H1 (cell line): ENCODE measurements at regions not wholly inside any gene's neighbourhood (a gene's known extent, or its start where the extent isn't known, plus 50 kb on each side); places are given as distances from the start of the nearest gene placed in this dataset.

Source experiments
- CTCF ChIA-PET: fragments of 300-600 bp; sonication (Branson Sonifier 250); formaldehyde crosslinking; loops from one replicate; lab custom pipeline; 2021; ENCODE audit not compliant: partially characterized antibody; lab: Charles Lee
- POLR2A ChIA-PET: fragments of 300-600 bp; sonication (Branson Sonifier 250); formaldehyde crosslinking; loops from one replicate; lab custom pipeline; 2021; ENCODE audit warnings: inconsistent platforms; ENCODE audit not compliant: partially characterized antibody; lab: Charles Lee
- DNase-seq, 2 experiments: peaks; one replicate each; pipeline versions ENCODE4 v3.0.0 to v3.0.0-alpha.2; 2010 to 2022; ENCODE audit warnings: low spot score in 2 of 2, low read depth in 1 of 2, mixed read lengths in 1 of 2
- FAIRE-seq: peaks from 2 replicates; lab custom pipeline; 2011; peaks lifted over from hg19 to GRCh38; lab: Jason Lieb, UNC
- H2AFZ ChIP-seq: 2 replicates; pipeline ENCODE4 v1.8.1; 2012; ENCODE audit warnings: low read length, inconsistent platforms
- H2AK5ac ChIP-seq: 2 replicates; pipeline ENCODE4 v1.6.1; 2013; ENCODE audit warnings: low read depth, low read length
- H2BK120ac ChIP-seq: replicated peaks from 2 replicates; pipeline ENCODE3; 2013; ENCODE audit warnings: low read depth, low read length, inconsistent platforms
- H2BK12ac ChIP-seq: 2 replicates; pipeline ENCODE4 v1.6.1; 2013; ENCODE audit warnings: low read depth, low read length
- H2BK15ac ChIP-seq: 2 replicates; pipeline ENCODE4 v1.6.1; 2013; ENCODE audit warnings: low read length
- H2BK20ac ChIP-seq: 2 replicates; pipeline ENCODE4 v1.6.1; 2013; ENCODE audit warnings: low read length
- H2BK5ac ChIP-seq: 2 replicates; pipeline ENCODE4 v1.6.1; 2013; ENCODE audit warnings: low read depth, low read length
- H3K14ac ChIP-seq: 2 replicates; pipeline ENCODE4 v1.6.1; 2013; ENCODE audit warnings: inconsistent platforms; ENCODE audit not compliant: insufficient read length
- H3K18ac ChIP-seq: 2 replicates; pipeline ENCODE4 v1.6.1; 2013; ENCODE audit warnings: low read length; ENCODE audit errors: extremely low read depth
- H3K23ac ChIP-seq: 2 replicates; pipeline ENCODE4 v1.6.1; 2013; ENCODE audit warnings: inconsistent platforms; ENCODE audit not compliant: insufficient read length
- H3K23me2 ChIP-seq: 2 replicates; pipeline ENCODE4 v1.6.1; 2013; ENCODE audit warnings: low read depth, low read length
- H3K27ac ChIP-seq: 2 replicates; pipeline ENCODE4 v1.6.1; 2011; ENCODE audit warnings: low read depth, low read length, inconsistent platforms
- H3K27me3 ChIP-seq, 4 experiments: replicated peaks in 1 of 4; 1 replicate in 1 of 4; 2 replicates in 3 of 4; pipeline versions ENCODE4 v1.6.1 to v1.8.1; 2011 to 2013; ENCODE audit warnings: low read length in 3 of 4, mild to moderate bottlenecking in 3 of 4, inconsistent platforms in 2 of 4, mixed read lengths in 2 of 4, moderate library complexity in 1 of 4; ENCODE audit not compliant: control insufficient read depth in 3 of 4, insufficient read depth in 3 of 4; ENCODE audit errors: extremely low read depth in 1 of 4
- H3K36me3 ChIP-seq, 4 experiments: 2 replicates each; pipeline versions ENCODE4 v1.6.1 to v1.8.1; 2011 to 2013; ENCODE audit warnings: mild to moderate bottlenecking in 4 of 4, low read length in 3 of 4, moderate library complexity in 2 of 4, control low read depth in 1 of 4, inconsistent platforms in 1 of 4; ENCODE audit not compliant: insufficient read depth in 4 of 4, control insufficient read depth in 2 of 4
- H3K4ac ChIP-seq: replicated peaks from 2 replicates; pipeline ENCODE3; 2013; ENCODE audit warnings: low read length, low read depth, mixed read lengths, inconsistent platforms; ENCODE audit not compliant: insufficient read length
- H3K4me1 ChIP-seq, 4 experiments: replicated peaks in 1 of 4; 1 replicate in 1 of 4; 2 replicates in 3 of 4; pipeline versions ENCODE4 v1.6.1 to v1.8.1; 2011 to 2013; ENCODE audit warnings: low read length in 3 of 4, inconsistent platforms in 2 of 4, mixed read lengths in 1 of 4; ENCODE audit not compliant: insufficient read depth in 4 of 4, control insufficient read depth in 3 of 4
- H3K4me2 ChIP-seq, 2 experiments: 2 replicates each; pipeline versions ENCODE4 v1.6.1 to v1.8.1; 2011 to 2013; ENCODE audit warnings: low read depth in 2 of 2, low read length in 2 of 2, control low read depth in 1 of 2, inconsistent platforms in 1 of 2, mild to moderate bottlenecking in 1 of 2; ENCODE audit not compliant: insufficient read depth in 1 of 2
- H3K4me3 ChIP-seq, 4 experiments: fragments of 200-600, 300-600 bp in 1 of 4; sonication (generic), shearing (Covaris generic), sonication (Bioruptor Twin) in 1 of 4; 2 replicates each; pipeline versions ENCODE4 v1.5.1 to v1.8.1; 2011 to 2016; ENCODE audit warnings: low read length in 4 of 4, low read depth in 3 of 4, control low read depth in 2 of 4, inconsistent platforms in 2 of 4, mild to moderate bottlenecking in 2 of 4, mixed read lengths in 1 of 4, moderate library complexity in 1 of 4; ENCODE audit not compliant: insufficient read depth in 2 of 4; ENCODE audit errors: extremely low read depth in 1 of 4
- H3K56ac ChIP-seq: replicated peaks from 2 replicates; pipeline ENCODE3; 2013; ENCODE audit warnings: low read depth, mild to moderate bottlenecking, mixed read lengths, low read length, inconsistent platforms; ENCODE audit not compliant: insufficient read length
- H3K79me1 ChIP-seq: 2 replicates; pipeline ENCODE4 v1.6.1; 2013; ENCODE audit warnings: low read depth, low read length, control low read depth
- H3K79me2 ChIP-seq, 2 experiments: 2 replicates each; pipeline versions ENCODE4 v1.6.1 to v1.8.1; 2012 to 2013; ENCODE audit warnings: low read length in 2 of 2, mild to moderate bottlenecking in 2 of 2, inconsistent platforms in 1 of 2; ENCODE audit not compliant: insufficient read depth in 2 of 2, control insufficient read depth in 1 of 2
- H3K9ac ChIP-seq, 4 experiments: replicated peaks in 1 of 4; 1 replicate in 1 of 4; 2 replicates in 3 of 4; pipeline versions ENCODE4 v1.6.1 to v1.8.1; 2011 to 2013; ENCODE audit warnings: low read depth in 3 of 4, low read length in 3 of 4, control low read depth in 2 of 4, mild to moderate bottlenecking in 2 of 4, moderate library complexity in 2 of 4, inconsistent platforms in 1 of 4; ENCODE audit errors: extremely low read depth in 1 of 4
- H3K9me3 ChIP-seq, 2 experiments: 2 replicates each; pipeline versions ENCODE4 v1.6.1 to v1.8.1; 2012 to 2013; ENCODE audit warnings: mild to moderate bottlenecking in 2 of 2, moderate library complexity in 2 of 2, control low read depth in 1 of 2, inconsistent platforms in 1 of 2, low read depth in 1 of 2, low read length in 1 of 2, mixed read lengths in 1 of 2; ENCODE audit not compliant: insufficient read depth in 2 of 2
- H4K20me1 ChIP-seq, 2 experiments: replicated peaks in 1 of 2; 2 replicates each; pipeline versions ENCODE3 to v1.8.1; 2011 to 2013; ENCODE audit warnings: inconsistent platforms in 2 of 2, low read length in 2 of 2, mild to moderate bottlenecking in 1 of 2; ENCODE audit not compliant: insufficient read depth in 2 of 2, control insufficient read depth in 1 of 2
- H4K5ac ChIP-seq: 2 replicates; pipeline ENCODE4 v1.6.1; 2013; ENCODE audit warnings: low read length, low read depth, mixed read lengths, inconsistent platforms; ENCODE audit not compliant: insufficient read length
- H4K8ac ChIP-seq: 2 replicates; pipeline ENCODE4 v1.8.0; 2013; ENCODE audit warnings: mild to moderate bottlenecking, moderate library complexity, low read length, inconsistent platforms; ENCODE audit not compliant: insufficient read depth; ENCODE audit errors: extremely low read depth
- H4K91ac ChIP-seq: replicated peaks from 2 replicates; pipeline ENCODE3; 2013; ENCODE audit warnings: low read length, mixed read lengths, inconsistent platforms; ENCODE audit not compliant: insufficient read length
- RFX5 ChIP-seq: IDR thresholded peaks from 2 replicates; pipeline ENCODE4 v1.6.1; 2011; ENCODE audit warnings: low read depth, low read length, improper control_type of control experiment, borderline replicate concordance
- WGBS, 2 experiments: shearing (Covaris generic) in 1 of 2; methylation state at CpG; one replicate each; pipeline versions ENCODE4 v1.1.6 to v1.1.7; 2013 to 2015; ENCODE audit warnings: low lambda C conversion rate in 2 of 2, mixed read lengths in 2 of 2, inconsistent platforms in 1 of 2, low coverage in 1 of 2, missing lambda C conversion rate in 1 of 2; ENCODE audit not compliant: insufficient replicate concordance in 2 of 2, insufficient coverage in 1 of 2, insufficient read length in 1 of 2; ENCODE audit errors: extremely low coverage in 1 of 2, missing lambda C conversion rate in 1 of 2; 5-methylcytosine and 5-hydroxymethylcytosine counted together

- Histone ChIP-seq H3K27ac (no peak overlapping the region), H2BK20ac (no peak overlapping the region), H2BK12ac (no peak overlapping the region), H4K20me1 (no peaks in the 10 kb centered on the region), H3K23ac (no peak overlapping the region), H2BK120ac (no peak overlapping the region), H3K4me3 (no peak overlapping the region), H3K9me3 (no peaks in the 10 kb centered on the region; a peak in 1 of 4 replicates), H2AFZ (no peak overlapping the region), H3K4me1 (no peaks in the 10 kb centered on the region), H4K91ac (no peak overlapping the region), H4K5ac (no peak overlapping the region), H4K8ac (no peak overlapping the region), H3K56ac (no peak overlapping the region), H3K4me2 (no peak overlapping the region), H3K27me3 (no peaks in the 10 kb centered on the region), H3K23me2 (no peaks in the 10 kb centered on the region), H3K36me3 (no peaks in the 10 kb centered on the region), H2BK15ac (no peak overlapping the region), H3K79me1 (no peaks in the 10 kb centered on the region), H2AK5ac (no peak overlapping the region), H3K14ac (no peak overlapping the region), H3K4ac (no peak overlapping the region), H2BK5ac (no peak overlapping the region)
- DNase-seq (no peak), FAIRE-seq (no peak)
- 93% methylated on average over 2 of the region's 2 CpGs; no CpG with 5 or more reads in 1 of the 2 experiments for WGBS, 2 experiments
- CTCF ChIA-PET, result interaction anchor here (0.8 to 1.4 kb wide), 2 partner anchors 95 to 171 kb away, joined by 3 read pairs; no protein-coding TSS in a partner anchor
- POLR2A ChIA-PET, result no interaction called here
- TF ChIP-seq RFX5, result no peak
- TF ChIP-seq, all 59 proteins: peak for 0
- Histone ChIP-seq H3K9ac (no peak overlapping the region), H3K79me2 (no peaks in the 10 kb centered on the region), H3K18ac (no peak overlapping the region)
Measured at GRCh38 chr5:125398466-125398865, 652.0 kb upstream of the ZNF608 start.
